Stimulated activated CD8-positive, alpha-beta memory T cell treated with anti-CD3 and anti-CD28 coated beads, Interleukin-15, amount 100 ng/mL, for 4 hours (primary cell): ENCODE measurements at regions not wholly inside any gene's neighbourhood (a gene's known extent, or its start where the extent isn't known, plus 50 kb on each side); places are given as distances from the start of the nearest gene placed in this dataset.
"Not testable (repeated sequence)": the region's sequence is repeated elsewhere in the genome, so short reads cannot be mapped to it uniquely, and the experiment has no call there.

Experiments used
- DNase-seq, 2 donors: peaks; one replicate each; pipeline ENCODE4 v3.0.0-alpha.2; 2020; ENCODE audit warnings: low read depth in 2 of 2

DNA sequence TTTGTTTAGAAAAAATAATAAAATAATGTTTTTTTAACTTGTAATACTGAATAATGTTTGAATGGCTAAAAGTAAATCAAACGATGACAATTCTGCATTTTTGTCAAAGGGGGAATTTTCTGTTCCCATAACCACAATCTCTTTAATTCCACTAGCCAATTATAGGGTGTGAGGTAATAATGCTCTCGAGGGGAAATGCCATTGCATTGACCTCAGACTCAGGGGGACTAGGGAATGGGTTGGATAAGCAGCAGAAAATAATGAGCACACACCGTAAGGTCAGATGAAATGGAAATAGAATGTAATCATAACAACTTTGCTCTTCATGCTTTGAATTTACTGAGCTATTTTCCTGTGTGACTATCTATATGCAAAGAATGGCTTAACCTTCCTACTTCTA is 584.7 kb downstream of the RFPL4B start:
- DNase-seq, result no peak

DNA sequence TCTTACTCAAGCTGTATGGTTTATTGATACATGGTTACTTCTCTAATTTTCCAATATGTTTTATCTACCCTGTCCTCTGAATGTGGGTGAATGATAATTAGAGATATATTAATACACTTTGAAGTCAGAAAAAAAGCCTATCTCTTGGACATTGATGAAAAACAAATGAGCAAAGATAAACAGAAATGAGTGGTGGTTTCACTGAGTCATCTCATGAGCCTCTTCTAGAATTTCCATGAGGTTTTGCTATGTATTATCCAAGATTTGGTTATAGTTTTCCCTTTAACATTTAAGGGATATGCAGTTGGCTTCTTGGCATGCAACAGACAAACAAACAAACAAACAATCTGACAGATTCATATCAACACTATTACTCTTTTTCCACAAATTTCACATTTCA is 586.8 kb downstream of the RFPL4B start:
- no peak for DNase-seq

DNA sequence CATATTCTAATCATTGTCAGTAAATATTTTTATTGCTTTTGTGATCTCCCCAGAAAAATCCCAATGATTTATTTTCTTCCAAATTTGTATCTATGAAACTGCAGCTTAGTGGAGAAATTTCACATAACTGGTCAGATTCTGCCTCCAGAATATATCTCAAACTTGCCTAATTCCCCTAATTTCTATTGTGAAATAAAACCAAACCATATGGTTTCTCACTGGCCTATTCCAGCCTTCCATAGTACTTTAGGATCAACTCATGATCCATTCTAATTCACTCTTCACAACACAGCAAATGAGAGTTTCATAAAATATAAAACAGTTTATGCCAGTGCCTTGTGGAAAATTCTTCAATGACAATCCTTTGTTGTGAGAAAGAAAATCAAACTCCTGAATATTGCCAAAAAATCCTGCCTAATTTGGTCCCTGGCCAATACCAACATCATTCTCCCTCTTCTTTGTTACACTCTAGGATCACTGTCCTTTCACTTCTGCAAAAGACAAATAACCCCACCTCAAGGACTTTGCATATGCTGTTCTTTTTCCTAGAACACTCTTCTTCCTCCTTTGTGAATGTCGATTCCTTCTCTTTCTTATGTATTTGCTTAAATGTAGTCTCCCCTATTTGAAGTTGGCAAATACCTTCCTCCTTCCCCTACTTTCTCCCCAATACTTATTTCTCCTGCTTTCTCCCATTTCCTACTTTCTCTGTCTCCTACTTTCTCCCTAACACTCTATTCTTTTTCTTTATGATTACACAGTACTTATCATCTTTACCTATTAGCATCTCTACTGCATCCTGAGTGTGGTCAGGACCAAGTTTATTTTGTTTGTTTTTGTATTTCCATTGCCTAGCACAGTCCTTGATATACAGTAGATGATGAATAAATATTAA is 587.5 kb downstream of the RFPL4B start:
- no peak for DNase-seq

DNA sequence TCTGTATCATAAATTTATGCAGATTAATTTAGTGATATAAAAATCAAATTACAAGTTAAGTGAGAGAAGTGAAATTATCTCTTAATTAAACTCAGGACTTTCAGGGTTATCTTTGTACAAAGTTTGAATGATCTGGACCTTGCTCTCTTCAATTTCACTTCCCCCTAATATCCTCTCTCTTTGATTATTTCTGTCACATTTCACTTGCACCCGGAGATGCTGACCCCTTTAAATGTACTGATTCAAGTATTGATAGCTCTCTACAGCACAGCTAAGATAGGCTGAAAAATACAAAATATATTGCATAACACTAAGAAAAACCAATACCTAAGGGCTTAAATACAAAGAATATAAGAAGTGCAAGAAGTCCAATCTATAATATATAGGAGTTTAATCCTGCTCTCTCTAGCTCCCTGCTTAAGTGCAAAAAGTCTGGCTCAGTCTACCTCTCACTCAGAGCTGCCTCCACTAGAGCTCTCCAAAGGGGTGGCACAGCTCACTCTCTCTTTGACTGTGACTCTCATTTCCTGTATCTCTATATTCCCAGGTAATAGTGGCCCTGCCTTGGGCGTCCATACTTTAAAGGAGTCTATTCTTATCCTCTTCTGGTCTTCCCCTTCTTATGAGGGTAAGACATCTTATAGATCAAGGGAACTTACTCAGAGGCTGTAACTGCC is 588.4 kb downstream of the RFPL4B start:
- DNase-seq, result no peak

DNA sequence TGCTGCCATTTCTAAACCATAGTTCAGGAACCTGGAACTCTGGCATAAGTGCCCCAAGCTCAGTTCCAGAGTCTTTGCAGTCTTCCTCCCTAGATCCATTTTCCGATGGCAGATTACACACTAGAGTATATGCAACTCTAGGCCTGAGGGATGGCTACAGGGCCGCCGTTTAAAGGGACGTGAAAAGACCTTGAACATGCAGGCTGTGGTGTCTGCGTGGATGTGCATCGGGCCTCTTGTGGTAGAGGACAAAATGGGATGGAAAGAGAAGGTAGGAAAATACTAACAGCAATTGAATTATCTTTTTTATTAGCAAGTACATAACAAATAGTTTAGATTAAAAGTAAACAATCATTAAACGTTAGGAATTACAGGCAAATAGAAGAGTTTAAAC is 588.9 kb downstream of the RFPL4B start:
- no peak for DNase-seq

DNA sequence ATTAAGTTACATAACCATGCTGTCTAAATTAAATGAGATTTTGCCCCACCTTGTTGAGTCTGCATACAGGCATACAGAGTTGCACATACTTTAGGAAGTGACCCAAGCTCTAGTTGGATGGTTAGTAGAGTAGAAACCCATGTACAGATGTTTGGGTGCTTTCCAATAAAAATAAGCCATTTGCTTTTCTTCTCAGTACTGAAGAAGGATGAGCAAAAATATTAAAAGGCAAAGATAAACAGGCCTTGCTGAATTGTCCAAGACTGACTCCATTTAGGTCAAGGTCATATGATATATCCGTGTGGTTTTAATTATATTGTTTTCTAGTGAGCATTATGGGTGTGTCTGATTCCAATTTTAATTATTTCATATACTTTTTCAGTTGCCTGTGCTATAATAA is 589.4 kb downstream of the RFPL4B start:
- no peak for DNase-seq

DNA sequence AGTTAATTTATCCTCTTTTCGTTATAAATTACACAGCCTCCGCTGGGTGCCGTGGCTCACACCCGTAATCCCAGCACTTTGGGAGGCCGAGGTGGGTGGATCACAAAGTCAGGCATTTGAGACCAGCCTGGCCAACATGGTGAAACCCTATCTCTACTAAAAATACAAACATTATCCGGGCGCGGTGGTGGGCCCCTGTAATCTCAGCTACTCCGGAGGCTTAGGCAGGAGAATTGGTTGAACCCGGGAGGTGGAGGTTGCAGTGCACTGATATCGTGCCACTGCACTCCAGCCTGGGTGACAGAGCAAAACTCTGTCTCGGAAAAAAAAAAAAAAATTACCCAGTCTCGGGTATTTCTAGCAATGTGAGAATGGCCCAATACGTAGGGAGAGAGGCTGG is 590.6 kb downstream of the RFPL4B start:
- DNase-seq, result not testable (repeated sequence)

DNA sequence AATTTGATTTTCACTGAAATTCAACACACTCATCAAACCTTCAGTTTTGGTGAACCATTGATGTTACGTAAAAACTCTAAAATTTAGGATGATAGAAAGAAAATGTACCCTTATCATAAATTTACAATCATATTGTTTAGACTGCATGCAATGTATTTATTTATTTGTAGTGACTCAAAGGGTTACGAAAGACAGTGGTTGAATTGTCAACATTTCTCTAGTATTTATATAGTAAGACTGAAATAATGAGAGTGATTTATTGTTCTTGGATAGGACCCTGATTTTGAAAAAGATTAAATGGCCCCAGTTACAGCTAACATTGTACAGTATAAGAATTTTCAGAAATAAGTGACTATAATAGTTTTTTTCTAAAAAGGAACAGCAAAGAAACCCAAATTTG is 591.5 kb downstream of the RFPL4B start:
- DNase-seq, result no peak

DNA sequence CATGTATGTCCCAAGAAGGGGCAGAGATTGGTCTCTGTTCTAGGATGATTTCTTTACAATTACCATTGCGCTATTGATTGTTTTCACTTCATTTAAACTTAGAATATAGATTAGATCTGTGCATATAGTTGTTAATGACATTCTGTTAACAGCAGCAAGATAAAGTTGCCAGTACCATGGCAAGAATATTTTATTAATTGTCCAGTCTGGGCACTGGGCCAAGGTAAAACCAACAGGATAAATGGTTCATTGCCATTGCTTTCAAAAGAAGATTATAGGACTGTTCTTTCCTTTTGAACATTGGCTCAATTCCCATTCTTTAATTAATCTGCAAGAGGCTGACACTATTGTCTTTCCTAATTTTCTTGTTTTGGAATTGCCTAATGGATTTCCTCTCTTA is 592.4 kb downstream of the RFPL4B start:
- DNase-seq, result no peak

DNA sequence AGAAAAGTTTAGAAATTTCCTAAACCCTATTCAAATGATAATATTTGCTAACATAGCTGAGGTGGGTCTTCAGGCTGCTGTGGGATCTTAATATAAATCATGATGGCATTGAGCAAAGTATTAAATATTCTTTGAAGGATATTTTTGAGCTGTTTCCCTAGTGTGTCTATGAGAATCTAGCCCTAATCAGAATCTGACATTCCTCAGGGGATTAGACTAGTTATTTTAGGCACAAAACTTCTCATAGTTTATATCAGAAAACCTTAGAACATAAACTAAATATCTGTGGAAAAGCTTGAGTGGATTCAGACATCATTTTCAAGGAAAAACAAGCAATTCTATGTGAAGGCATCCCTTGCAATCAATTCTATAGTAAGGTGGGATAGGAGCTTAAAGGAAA is 594.5 kb downstream of the RFPL4B start:
- no peak for DNase-seq

DNA sequence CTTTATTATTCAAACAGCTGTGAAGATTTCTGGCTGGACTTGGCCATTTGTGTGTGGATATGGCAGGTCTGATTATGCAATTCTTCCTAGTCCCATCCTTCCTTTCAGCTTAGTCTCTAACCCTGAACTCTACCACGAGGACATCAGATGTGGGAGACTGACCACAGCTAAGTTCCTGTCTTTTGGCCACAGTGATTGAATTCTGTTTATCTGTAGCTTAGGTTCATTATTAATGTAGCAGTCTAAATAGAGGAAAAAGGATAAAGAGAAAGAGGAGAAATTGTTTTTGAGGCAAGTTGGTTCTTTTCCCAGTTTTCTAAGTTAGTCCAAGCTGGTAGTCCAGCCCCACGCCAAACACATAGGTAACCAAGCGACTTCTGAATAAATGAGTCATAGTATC is 598.9 kb downstream of the RFPL4B start:
- DNase-seq, result no peak

DNA sequence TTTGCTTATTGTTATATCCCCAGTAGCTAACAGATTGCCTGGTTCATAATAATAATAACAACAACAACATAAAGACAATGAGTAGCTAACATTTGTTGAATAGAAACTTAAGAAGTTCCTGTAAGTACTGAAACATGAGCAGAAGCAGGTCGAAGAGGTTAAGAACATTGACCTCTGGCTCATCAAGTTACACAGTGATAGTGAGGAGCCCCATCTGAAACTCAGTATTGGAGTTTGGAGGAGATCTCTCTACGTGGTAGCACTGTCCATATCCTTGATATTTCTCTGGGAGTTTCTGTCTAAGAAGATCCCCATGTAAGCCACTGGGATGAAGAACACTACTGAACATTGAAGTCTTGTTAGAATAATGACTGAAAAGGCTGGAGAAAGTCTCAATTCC is 600.4 kb downstream of the RFPL4B start:
- no peak for DNase-seq

DNA sequence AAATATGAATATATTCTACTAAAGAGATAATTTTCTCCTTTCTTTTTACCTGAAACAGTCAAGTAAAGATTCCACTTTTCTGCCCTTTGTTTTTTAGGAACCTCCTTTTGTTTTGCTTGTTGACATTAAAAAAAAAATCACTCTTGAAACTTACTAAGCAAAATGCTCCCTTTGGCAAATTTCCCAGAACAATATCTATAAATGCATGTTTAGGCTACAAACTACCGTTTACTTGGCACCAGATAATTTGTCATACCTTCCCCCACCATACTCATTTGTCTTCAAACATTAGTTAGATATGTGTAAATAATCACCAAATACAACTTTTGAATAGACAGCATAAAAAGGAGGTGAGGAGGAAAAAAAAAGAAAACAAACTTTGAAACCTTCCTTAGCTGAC is 604.7 kb downstream of the RFPL4B start:
- DNase-seq, result no peak

DNA sequence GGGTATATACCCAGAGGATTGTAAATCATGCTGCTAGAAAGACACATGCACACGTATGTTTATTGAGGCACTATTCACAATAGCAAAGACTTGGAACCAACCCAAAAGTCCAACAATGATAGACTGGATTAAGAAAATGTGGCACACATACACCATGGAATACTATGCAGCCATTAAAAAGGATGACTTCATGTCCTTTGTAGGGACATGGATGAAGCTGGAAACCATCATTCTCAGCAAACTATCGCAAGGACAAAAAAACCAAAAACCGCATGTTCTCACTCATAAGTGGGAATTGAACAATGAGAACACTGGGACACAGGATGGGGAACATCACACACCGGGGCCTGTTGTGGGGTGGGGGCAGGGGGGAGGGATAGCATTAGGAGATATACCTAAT is 608.6 kb downstream of the RFPL4B start:
- not testable (repeated sequence) for DNase-seq

DNA sequence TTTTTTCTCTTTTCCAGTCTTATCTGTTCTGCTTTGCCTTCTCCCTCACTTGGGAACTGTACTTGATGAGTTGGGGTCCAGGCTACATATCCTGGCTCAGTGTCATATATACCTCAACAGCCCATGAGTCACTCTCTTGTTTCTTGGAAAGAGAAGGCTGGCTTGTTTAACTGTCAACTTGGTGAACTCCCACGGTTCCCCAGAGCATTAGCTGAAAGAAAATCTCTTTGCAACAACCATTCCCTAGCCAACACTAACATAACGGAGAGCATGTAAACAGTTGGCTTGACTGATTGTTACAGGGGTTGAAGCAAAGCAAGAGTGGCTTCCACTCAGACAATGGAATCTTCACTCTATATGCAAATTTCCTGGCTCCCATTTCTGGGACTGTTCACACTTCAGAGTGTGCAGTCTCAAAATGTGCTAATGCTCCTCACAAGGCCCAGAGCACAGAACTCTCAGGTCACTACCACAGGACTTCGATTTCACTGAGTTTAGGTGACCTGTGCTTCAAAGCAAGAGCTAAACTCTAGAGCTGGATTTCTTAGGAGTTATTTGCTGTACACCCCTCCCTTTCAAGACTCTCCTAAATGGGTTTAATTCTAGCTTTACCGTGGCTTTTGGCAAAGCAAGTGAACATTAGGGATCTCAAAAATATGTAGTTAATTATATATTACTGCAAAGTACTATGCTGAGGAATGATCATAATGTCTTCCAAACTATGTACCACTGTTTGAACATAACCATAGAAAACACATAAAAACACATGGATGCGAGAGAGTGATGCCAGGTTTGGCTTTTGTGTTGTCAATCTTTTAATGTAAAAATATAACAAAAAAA is 609.8 kb downstream of the RFPL4B start:
- no peak for DNase-seq

DNA sequence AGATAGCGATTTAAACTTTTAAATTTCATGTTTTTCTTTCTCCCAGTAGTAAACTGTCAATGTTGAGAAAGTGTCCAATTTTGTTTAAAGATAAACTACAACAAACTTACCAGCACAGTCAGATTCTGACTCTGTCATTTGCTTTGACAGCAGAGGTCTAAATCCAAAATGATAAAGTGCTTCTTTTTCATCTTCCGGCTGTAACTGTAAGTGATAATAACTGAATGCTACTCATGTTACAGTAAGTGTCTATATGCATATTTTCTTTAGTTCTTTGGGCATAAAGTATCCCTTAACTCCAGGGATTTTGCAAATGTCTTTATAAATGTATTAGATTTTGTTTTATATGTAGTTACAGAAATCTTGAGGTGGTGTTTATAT is 610.4 kb downstream of the RFPL4B start:
- DNase-seq, result no peak

DNA sequence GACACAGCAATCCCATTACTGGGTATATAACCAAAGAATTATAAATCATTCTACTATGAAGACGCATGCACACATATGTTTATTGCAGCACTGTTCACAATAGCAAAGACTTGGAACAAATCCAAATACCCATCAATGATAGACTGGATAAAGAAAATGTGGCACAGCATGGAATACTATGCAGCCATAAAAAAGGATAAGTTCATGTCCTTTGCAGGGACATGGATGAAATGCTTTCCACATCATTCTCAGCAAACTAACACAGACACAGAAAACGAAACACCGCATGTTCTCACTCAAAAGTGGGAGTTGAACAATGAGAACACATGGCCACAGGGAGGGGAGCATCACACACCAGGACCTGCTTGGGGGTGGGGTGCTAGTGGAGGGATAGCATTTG is 613.0 kb downstream of the RFPL4B start:
- DNase-seq, result not testable (repeated sequence)

DNA sequence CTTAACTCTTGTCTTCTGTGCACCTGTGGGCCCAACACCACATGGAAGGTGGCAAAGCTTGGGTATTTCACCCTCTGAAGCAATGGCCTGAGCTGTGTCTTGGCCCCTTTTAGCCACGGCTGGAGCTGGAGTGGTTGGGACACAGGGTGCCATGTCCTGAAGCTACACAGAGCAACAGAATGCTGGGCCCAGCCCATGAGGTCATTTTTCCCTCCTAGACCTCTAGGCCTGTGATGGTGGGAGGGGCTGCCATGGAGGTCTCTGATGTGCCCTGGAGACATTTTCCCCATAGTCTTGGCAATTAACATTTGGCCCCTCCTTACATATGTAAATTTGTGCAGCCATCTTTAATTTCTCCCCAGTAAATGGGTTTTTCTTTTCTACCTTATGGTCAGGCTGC is 620.8 kb downstream of the RFPL4B start:
- DNase-seq, result no peak

DNA sequence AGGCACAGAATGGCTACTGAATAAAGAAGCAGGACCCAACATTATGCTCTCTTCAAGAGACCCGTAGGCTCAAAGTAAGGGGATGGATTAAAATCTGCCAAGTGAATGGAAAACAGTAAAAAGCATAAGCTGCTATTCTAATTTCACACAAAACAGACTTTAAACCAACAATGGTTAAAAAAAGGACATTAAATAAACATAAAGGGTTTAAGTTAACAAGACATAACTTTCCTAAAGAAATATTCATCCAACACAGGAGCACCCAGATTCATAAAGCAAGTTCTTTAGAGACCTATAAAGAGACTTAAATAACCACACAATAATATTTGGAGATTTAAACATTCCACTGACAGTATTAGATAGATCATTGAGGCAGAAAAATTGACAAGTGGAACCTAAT is 624.5 kb downstream of the RFPL4B start:
- no peak for DNase-seq

DNA sequence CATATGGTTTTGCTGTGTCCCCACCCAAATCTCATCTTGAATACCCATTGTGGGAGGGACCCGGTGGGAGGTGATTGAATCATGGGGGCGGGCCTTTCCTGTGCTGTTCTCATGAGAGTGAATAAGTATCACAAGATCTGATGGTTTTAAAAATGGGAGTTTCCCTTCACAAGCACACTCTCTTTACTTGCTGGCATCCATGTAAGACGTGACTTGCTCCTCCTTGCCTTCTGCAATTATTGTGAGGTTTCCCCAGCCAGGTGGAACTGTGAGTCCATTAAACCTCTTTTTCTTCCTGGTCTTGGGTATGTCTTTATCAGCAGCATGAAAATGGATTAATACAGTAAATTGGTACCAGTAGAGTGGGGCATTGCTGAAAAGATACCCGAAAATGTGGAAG is 627.8 kb downstream of the RFPL4B start:
- DNase-seq, result not testable (repeated sequence)

DNA sequence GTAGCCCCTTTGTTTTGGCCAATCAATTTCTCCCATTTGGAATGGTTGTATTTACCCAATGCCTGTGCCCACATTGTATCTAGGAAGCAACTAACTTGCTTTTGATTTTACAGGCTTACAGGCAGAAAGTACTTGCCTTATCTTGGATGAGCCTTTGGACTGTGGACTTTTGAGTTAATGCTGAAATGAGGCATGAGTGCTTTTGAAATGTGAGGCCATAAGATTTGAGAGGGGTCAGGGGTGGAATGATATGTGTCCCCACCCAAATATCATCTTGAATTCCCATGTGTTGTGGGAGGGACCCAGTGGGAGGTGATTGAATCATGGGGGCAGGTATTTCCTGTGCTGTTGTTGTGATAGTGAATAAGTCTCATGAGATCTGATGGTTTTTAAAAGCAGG is 629.4 kb downstream of the RFPL4B start:
- DNase-seq, result not testable (repeated sequence)

DNA sequence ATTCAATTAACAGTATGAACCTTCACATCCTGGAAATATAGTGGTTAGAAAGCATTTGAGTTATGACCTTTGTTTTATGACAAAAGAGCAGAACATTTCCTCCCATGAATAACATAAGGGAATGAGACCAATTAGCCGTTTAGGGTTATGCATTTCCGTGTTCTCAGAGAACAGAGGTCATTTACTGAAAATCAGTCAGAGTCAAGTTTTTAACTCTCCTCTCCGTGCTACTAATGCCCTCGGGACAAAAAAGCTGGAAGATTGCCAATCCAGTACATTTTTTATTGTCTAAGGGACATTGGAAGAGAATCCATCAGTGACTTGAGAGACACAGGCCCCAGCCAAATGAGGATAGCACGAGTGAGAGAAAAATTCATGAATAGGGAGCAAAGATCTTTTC is 632.7 kb downstream of the RFPL4B start:
- no peak for DNase-seq

DNA sequence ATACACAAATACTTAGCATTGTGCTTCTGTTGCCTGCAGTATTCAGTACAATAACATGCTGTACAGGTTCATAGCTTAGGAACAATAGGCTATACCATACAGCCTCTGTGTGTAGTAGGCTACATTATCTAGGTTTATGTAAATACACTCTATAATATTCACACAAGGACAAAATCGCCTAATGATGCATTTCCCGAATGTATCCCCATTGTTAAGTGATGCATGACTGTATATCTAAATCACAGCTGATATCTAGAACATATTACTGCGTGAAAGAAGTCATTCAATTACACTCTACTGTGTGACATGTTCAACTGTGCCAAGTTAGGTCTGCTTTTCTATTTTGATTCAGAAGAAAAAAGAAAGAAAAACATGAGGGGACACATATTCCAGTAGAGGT is 633.5 kb downstream of the RFPL4B start:
- no peak for DNase-seq
